Liver (tissue), 7 donors: ENCODE measurements at regions not wholly inside any gene's neighbourhood (a gene's known extent, or its start where the extent isn't known, plus 50 kb on each side); places are given as distances from the start of the nearest gene placed in this dataset.

Experiments used
- DNase-seq: peaks from one replicate; pipeline ENCODE4 v3.0.0-alpha.2; 2017; ENCODE audit warnings: low spot score
- H3K27ac ChIP-seq, 2 donors: one replicate each; pipeline ENCODE4 v1.7.0; 2013; ENCODE audit warnings: inconsistent platforms in 2 of 2, low read length in 2 of 2, control low read depth in 1 of 2, low read depth in 1 of 2, mild to moderate bottlenecking in 1 of 2
- H3K27me3 ChIP-seq, 4 donors: one replicate each; pipeline versions ENCODE4 v1.6.1 to v1.7.0; 2013; ENCODE audit warnings: low read length in 3 of 4, inconsistent platforms in 1 of 4, mild to moderate bottlenecking in 1 of 4, moderate library complexity in 1 of 4; ENCODE audit not compliant: control insufficient read depth in 4 of 4, insufficient read depth in 4 of 4
- H3K36me3 ChIP-seq, 4 donors: one replicate each; pipeline versions ENCODE4 v1.6.1 to v1.7.0; 2013; ENCODE audit warnings: low read length in 3 of 4, mild to moderate bottlenecking in 3 of 4, low read depth in 1 of 4, moderate library complexity in 1 of 4; ENCODE audit not compliant: control insufficient read depth in 4 of 4, insufficient read depth in 3 of 4
- H3K4me1 ChIP-seq, 4 donors: one replicate each; pipeline versions ENCODE4 v1.6.1 to v1.7.0; 2013; ENCODE audit warnings: low read length in 3 of 4, mild to moderate bottlenecking in 3 of 4, moderate library complexity in 1 of 4; ENCODE audit not compliant: control insufficient read depth in 4 of 4, insufficient read depth in 4 of 4
- H3K4me3 ChIP-seq, 3 donors: one replicate each; pipeline versions ENCODE4 v1.6.1 to v1.7.0; 2013; ENCODE audit warnings: low read length in 3 of 3, control low read depth in 1 of 3, low read depth in 1 of 3, mild to moderate bottlenecking in 1 of 3
- H3K9ac ChIP-seq, 2 donors: one replicate each; pipeline ENCODE4 v1.7.0; 2013; ENCODE audit warnings: low read length in 2 of 2, mild to moderate bottlenecking in 2 of 2, moderate library complexity in 2 of 2, control low read depth in 1 of 2, low read depth in 1 of 2
- H3K9me3 ChIP-seq, 4 donors: one replicate each; pipeline versions ENCODE4 v1.6.1 to v1.7.0; 2013; ENCODE audit warnings: low read length in 3 of 4; ENCODE audit not compliant: control insufficient read depth in 4 of 4
- ATF3 ChIP-seq: IDR thresholded peaks from 2 replicates; pipeline ENCODE4 v1.6.1; 2016; ENCODE audit warnings: antibody characterized with exemption
- EGR1 ChIP-seq, 2 donors: IDR thresholded peaks; 2 replicates each; pipeline ENCODE4 v1.6.1; 2016 to 2018; ENCODE audit warnings: antibody characterized with exemption in 2 of 2, low read depth in 2 of 2
- GABPA ChIP-seq, 2 donors: IDR thresholded peaks in 1 of 2; conservative IDR thresholded peaks in 1 of 2; 2 replicates each; pipeline ENCODE4 v1.6.1; 2016; ENCODE audit warnings: antibody characterized with exemption in 2 of 2, mild to moderate bottlenecking in 1 of 2, moderate library complexity in 1 of 2
- HNF4A ChIP-seq, 2 donors: conservative IDR thresholded peaks; 2 replicates each; pipeline ENCODE4 v1.6.1; 2016; ENCODE audit warnings: antibody characterized with exemption in 2 of 2, mild to moderate bottlenecking in 2 of 2
- HNF4G ChIP-seq: IDR thresholded peaks from 2 replicates; pipeline ENCODE4 v1.6.1; 2016; ENCODE audit warnings: antibody characterized with exemption
- JUND ChIP-seq, 2 donors: IDR thresholded peaks; 2 replicates each; pipeline ENCODE4 v1.6.1; 2016; ENCODE audit warnings: antibody characterized with exemption in 2 of 2
- MAX ChIP-seq: IDR thresholded peaks from 2 replicates; pipeline ENCODE4 v1.6.1; 2016; ENCODE audit warnings: antibody characterized with exemption
- NR2F2 ChIP-seq: IDR thresholded peaks from 2 replicates; pipeline ENCODE4 v1.6.1; 2016; ENCODE audit warnings: antibody characterized with exemption
- RAD21 ChIP-seq, 2 donors: IDR thresholded peaks; 2 replicates each; pipeline ENCODE4 v1.6.1; 2016; ENCODE audit warnings: antibody characterized with exemption in 2 of 2, mild to moderate bottlenecking in 2 of 2
- REST ChIP-seq: IDR thresholded peaks from 2 replicates; pipeline ENCODE4 v1.6.1; 2016; ENCODE audit warnings: antibody characterized with exemption, mild to moderate bottlenecking
- RXRA ChIP-seq, 2 donors: IDR thresholded peaks; 2 replicates each; pipeline ENCODE4 v1.6.1; 2017 to 2018; ENCODE audit warnings: antibody characterized with exemption in 2 of 2, mild to moderate bottlenecking in 1 of 2
- TAF1 ChIP-seq: conservative IDR thresholded peaks from 2 replicates; pipeline ENCODE4 v1.6.1; 2016; ENCODE audit warnings: antibody characterized with exemption, mild to moderate bottlenecking
- YY1 ChIP-seq: IDR thresholded peaks from 2 replicates; pipeline ENCODE4 v1.6.1; 2016; ENCODE audit warnings: antibody characterized with exemption, mild to moderate bottlenecking
- ZBTB33 ChIP-seq: IDR thresholded peaks from 2 replicates; pipeline ENCODE4 v1.6.1; 2016; ENCODE audit warnings: antibody characterized with exemption
- WGBS: extraction: QIAGEN DNeasy Blood & Tissue Kit; methylation state at CpG from one replicate; pipeline ENCODE4 v1.1.7; 2013; 5-methylcytosine and 5-hydroxymethylcytosine counted together
- donor health status: healthy.
- donor health status: healthy.
- donor health status: healthy.
- donor health status: healthy.

GRCh38 chr5:68454172-68454571 is 238.6 kb downstream of the PIK3R1 start:
- 96% methylated on average over 3 of the region's 3 CpGs for WGBS
- no peak for DNase-seq
- H3K4me1 ChIP-seq, result no peaks in the 10 kb centered on the region

GRCh38 chr5:68454766-68455165 is 239.2 kb downstream of the PIK3R1 start:
- TF ChIP-seq TAF1, result no peak
- no peak for TF ChIP-seq GABPA (IDR thresholded peaks at IDR 0.05 in 1 of 2, conservative IDR thresholded peaks at IDR 0.05 in 1 of 2)
- TF ChIP-seq REST, result no peak
- TF ChIP-seq EGR1 (IDR thresholded peaks at IDR 0.05; ENCODE audit: low read depth in 2 of 2), result no peak
- TF ChIP-seq RXRA (IDR thresholded peaks at IDR 0.05), result no peak
- TF ChIP-seq ATF3, result no peak
- TF ChIP-seq MAX, result no peak
- no peak for TF ChIP-seq RAD21 (IDR thresholded peaks at IDR 0.05)
- TF ChIP-seq YY1, result no peak
- H3K9me3 ChIP-seq, result no peaks in the 10 kb centered on the region
- 94% methylated on average over 2 of the region's 2 CpGs for WGBS
- H3K4me3 ChIP-seq, result no peak overlapping the region
- H3K27ac ChIP-seq, result no peak overlapping the region
- H3K27me3 ChIP-seq, result no peaks in the 10 kb centered on the region
- no peaks in the 10 kb centered on the region for H3K36me3 ChIP-seq
- DNase-seq, result no peak
- no peak overlapping the region for H3K9ac ChIP-seq
- H3K4me1 ChIP-seq, result peaks cover 0 to 2% (median 0%) of the 10 kb centered on the region in 4 donors

More at GRCh38 chr5:68454172-68454571, 238.6 kb downstream of the PIK3R1 start:
- no peaks in the 10 kb centered on the region for H3K27me3 ChIP-seq
- H3K9ac ChIP-seq, result no peak overlapping the region
- H3K4me3 ChIP-seq, result no peak overlapping the region
- TF ChIP-seq YY1 (no peak), REST (no peak), NR2F2 (no peak), JUND (IDR thresholded peaks at IDR 0.05) (no peak), RAD21 (IDR thresholded peaks at IDR 0.05) (no peak), ZBTB33 (no peak), HNF4A (conservative IDR thresholded peaks at IDR 0.05) (no peak), HNF4G (no peak), ATF3 (no peak)
- no peak overlapping the region for H3K27ac ChIP-seq
- H3K36me3 ChIP-seq, result no peaks in the 10 kb centered on the region
- no peaks in the 10 kb centered on the region for H3K9me3 ChIP-seq
